Activated CD4-positive, alpha-beta memory T cell treated with anti-CD3 and anti-CD28 coated beads, Interleukin-2, amount 10 ng/mL, durations not matched to agents 7 days and 5 days (primary cell): ENCODE measurements at regions not wholly inside any gene's neighbourhood (a gene's known extent, or its start where the extent isn't known, plus 50 kb on each side); places are given as distances from the start of the nearest gene placed in this dataset.

Experiments
- CTCF ChIA-PET: fragments of 350-600 bp; sonication (Branson Sonifier 250); formaldehyde crosslinking; loops from one replicate; lab custom pipeline; 2021; ENCODE audit warnings: antibody characterized with exemption, inconsistent platforms; lab: Charles Lee
- POLR2A ChIA-PET: fragments of 350-600 bp; sonication (Branson Sonifier 250); formaldehyde crosslinking; loops from one replicate; lab custom pipeline; 2021; ENCODE audit warnings: antibody characterized with exemption; lab: Charles Lee
- DNase-seq: peaks from one replicate; pipeline ENCODE4 v3.0.0-alpha.2; 2020
- H3K27ac Mint-ChIP-seq: one replicate; pipeline ENCODE4 v1.8.0; 2021; ENCODE audit warnings: mild to moderate bottlenecking, mixed read lengths
- H3K27me3 Mint-ChIP-seq: one replicate; pipeline ENCODE4 v1.8.0; 2021; ENCODE audit warnings: mixed read lengths
- H3K36me3 Mint-ChIP-seq: one replicate; pipeline ENCODE4 v1.8.0; 2021; ENCODE audit warnings: low read depth, mixed read lengths
- H3K4me1 Mint-ChIP-seq: one replicate; pipeline ENCODE4 v1.8.0; 2021; ENCODE audit warnings: mixed read lengths
- H3K4me3 Mint-ChIP-seq: one replicate; pipeline ENCODE4 v1.8.0; 2021; ENCODE audit warnings: mild to moderate bottlenecking, mixed read lengths
- H3K9me3 Mint-ChIP-seq: one replicate; pipeline ENCODE4 v1.8.0; 2021; ENCODE audit warnings: mixed read lengths

DNA sequence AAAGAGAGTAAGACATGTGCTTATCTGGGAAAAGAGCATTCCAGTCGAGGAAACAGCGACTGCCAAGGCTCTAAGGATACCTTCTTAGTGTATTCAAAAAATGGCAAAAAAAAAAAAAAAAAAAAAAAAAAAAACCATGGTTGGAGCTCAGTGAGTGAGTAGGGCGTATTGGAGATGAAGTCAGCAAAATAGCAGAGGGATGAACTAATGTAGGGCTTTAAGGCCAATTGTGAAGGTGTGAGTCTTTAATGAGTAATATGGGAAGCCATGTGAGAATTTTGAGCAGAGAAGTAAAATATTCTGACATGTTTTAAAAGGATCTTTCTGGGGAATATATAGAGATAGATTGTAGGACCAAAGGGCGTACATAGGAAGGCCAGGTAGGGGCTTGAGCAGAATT, 498.6 kb upstream of the ISX start:
- CTCF ChIA-PET, result no interaction called here
- no peak overlapping the region for H3K4me3 Mint-ChIP-seq
- no peaks in the 10 kb centered on the region for H3K4me1 Mint-ChIP-seq
- peaks cover 15% of the 10 kb centered on the region for H3K9me3 Mint-ChIP-seq
- no peaks in the 10 kb centered on the region for H3K27me3 Mint-ChIP-seq
- H3K36me3 Mint-ChIP-seq, result no peaks in the 10 kb centered on the region
- POLR2A ChIA-PET, result no interaction called here
- H3K27ac Mint-ChIP-seq, result no peak overlapping the region
- DNase-seq, result no peak

DNA sequence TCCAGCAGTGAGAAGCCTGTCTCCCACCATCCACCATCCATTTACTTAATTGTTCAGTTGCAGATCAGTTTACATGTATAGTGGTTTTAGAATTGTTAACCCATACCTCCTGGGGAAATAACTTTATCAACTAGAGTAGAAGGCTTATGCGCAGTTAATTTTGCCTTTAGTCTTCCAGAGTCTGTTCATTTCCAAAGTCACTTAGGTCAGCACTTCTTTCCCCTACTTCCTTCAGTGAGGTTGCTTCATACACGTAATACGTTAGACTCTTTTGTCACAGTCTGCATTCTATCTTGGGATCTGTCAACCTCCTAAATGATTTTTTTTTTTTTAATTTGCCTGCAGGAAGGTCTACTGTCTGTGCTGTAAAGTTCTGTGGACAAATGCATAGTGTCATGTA, 495.6 kb upstream of the ISX start:
- no peak for DNase-seq
- CTCF ChIA-PET, result no interaction called here
- POLR2A ChIA-PET, result no interaction called here
- Mint-ChIP-seq H3K27ac (no peak overlapping the region), H3K4me3 (no peak overlapping the region), H3K36me3 (no peaks in the 10 kb centered on the region), H3K27me3 (no peaks in the 10 kb centered on the region), H3K4me1 (no peaks in the 10 kb centered on the region), H3K9me3 (peaks cover 6% of the 10 kb centered on the region)

DNA sequence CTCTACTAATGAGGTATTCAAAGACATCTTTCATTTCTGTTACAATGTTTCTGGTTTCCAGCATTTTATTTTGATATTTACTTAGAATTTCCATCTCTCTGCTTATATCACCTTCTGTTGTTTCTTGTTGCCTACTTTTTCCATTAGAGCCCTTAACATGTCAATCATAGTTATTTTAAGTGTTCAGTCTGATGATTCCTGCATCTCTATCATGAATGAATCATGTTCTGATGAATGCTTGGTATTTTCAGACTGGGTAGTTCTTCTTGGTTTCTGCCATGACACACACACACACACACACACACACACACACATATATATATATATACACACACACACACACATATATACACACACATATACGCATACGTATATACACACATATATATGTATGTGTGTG, 486.4 kb upstream of the ISX start:
- no peak for DNase-seq
- Mint-ChIP-seq H3K4me1 (no peaks in the 10 kb centered on the region), H3K27ac (no peak overlapping the region), H3K9me3 (peaks cover 5% of the 10 kb centered on the region), H3K27me3 (no peaks in the 10 kb centered on the region), H3K36me3 (no peaks in the 10 kb centered on the region), H3K4me3 (no peak overlapping the region)
- POLR2A ChIA-PET, result no interaction called here
- CTCF ChIA-PET, result no interaction called here

DNA sequence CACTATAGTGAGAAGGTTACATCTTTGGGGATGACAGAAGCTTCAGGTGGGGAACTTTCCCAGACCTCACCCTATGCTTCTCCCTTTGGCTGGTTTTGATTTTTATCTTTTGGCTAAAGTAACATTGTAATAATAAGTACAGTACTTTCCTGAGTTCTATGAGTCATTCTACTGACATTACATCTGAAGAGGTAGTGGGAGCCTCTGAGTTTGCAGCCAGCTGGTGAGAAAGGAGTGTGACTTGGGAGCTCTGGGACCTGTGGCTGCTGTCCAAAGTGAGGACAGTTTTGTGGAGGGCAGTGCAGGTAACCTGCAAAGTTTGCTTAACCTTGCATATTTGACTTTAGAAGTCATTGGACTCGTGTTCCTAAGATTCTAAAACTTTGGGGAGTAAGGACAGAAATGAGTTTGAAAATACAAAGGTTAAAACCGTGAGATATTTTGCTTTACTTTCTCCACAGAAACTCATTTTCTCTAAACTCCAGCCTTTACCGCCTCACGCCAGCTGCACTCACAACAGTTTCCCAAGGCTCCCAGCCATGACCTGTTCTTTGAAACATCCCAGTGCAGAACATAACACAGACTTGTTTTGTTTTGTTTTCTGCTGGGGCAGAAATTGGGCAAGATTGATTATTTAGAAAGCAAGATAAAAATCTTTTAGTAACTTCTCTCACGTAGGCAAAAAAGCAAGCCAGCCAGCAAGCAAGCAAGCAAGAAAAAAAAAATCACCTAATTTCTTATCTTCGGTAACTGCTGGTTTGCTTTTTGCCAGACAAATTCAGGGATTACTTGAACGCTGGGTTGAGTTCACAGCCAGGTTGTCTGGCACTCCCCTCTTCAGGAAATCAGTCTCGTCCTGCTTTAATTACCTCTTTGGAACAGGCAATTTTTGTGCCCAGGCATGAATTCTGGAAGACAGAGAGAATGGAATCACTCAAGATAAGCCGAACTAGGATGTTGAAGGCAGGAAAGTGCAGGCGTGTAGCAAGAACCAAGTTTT, 478.3 kb upstream of the ISX start:
- H3K27me3 Mint-ChIP-seq, result no peaks in the 10 kb centered on the region
- peaks cover 12% of the 10 kb centered on the region for H3K9me3 Mint-ChIP-seq
- H3K4me1 Mint-ChIP-seq, result no peaks in the 10 kb centered on the region
- no peaks in the 10 kb centered on the region for H3K36me3 Mint-ChIP-seq
- no peak for DNase-seq
- no peak overlapping the region for H3K4me3 Mint-ChIP-seq
- ChIA-PET CTCF (no interaction called here), POLR2A (no interaction called here)
- H3K27ac Mint-ChIP-seq, result no peak overlapping the region

DNA sequence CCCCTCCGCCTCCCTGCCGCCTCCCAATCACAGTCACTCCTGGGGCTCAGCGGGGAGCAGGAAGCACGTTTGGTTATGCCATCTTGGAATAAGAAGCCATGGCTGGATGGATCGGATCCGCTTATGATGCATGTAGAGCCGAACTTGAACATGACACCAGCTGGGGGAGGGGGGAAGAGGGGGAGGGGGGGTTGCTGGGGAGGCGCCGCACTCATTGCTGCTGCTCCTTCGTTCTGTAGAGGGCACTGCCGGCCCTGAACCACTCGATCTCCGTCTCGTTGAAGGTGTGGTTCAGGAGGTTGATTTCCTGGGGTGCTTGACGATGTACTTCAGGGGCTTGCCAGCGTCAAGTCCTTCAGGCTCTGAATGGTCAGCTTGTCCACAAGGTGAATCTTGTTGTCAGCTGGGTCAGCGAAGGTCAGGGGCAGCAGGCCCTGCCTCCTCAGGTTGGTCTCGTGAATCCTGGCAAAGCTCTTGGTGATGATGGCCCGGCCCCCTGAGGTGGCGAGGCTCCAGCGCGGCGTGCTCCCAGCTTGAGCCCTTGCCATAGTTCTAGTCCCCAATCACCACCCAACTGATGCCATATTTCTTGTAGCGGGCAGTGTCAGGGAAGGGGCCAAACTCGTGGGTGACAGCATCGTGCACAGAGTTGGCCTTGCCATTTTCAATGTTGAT, 476.9 kb upstream of the ISX start:
- H3K4me3 Mint-ChIP-seq, result no peak overlapping the region
- ChIA-PET POLR2A (no interaction called here), CTCF (no interaction called here)
- H3K27me3 Mint-ChIP-seq, result no peaks in the 10 kb centered on the region
- no peaks in the 10 kb centered on the region for H3K4me1 Mint-ChIP-seq
- H3K36me3 Mint-ChIP-seq, result no peaks in the 10 kb centered on the region
- no peak for DNase-seq
- no peak overlapping the region for H3K27ac Mint-ChIP-seq
- peaks cover 14% of the 10 kb centered on the region for H3K9me3 Mint-ChIP-seq

DNA sequence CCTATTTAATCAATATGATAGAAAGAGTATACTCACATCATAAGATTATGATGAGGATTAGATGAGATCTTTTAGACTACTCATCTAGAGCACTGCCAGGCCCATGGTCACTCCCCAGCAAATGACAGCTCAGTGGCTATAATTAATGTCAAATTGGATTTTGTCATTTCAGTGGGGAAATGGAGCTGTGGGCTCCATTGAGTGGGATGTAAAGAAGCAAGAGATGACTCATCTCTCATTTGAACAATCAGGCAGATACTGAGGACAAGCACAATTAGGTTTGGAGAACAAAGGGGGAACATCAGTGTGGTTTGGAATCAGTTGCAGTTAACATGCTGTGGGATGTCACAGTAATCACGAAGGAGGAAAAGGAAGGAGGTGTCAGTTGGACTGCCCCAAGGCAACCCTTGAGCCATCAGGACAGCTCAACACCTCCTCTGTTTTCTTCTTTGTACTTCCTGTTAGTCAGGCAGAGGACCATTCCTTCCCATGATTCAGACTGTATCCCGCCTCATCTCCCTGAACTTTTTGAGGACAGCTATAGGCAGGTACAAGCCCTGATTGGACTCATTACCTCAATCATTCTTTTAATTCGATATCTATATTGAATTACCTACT, 473.7 kb upstream of the ISX start:
- no peak overlapping the region for H3K27ac Mint-ChIP-seq
- no peak overlapping the region for H3K4me3 Mint-ChIP-seq
- no peaks in the 10 kb centered on the region for H3K27me3 Mint-ChIP-seq
- H3K36me3 Mint-ChIP-seq, result no peaks in the 10 kb centered on the region
- ChIA-PET POLR2A (no interaction called here), CTCF (interaction anchor here (0.5 kb wide), 1 partner anchor 1585 kb away, joined by 3 read pairs; no protein-coding TSS in a partner anchor)
- peaks cover 19% of the 10 kb centered on the region for H3K9me3 Mint-ChIP-seq
- no peaks in the 10 kb centered on the region for H3K4me1 Mint-ChIP-seq
- DNase-seq, result no peak

DNA sequence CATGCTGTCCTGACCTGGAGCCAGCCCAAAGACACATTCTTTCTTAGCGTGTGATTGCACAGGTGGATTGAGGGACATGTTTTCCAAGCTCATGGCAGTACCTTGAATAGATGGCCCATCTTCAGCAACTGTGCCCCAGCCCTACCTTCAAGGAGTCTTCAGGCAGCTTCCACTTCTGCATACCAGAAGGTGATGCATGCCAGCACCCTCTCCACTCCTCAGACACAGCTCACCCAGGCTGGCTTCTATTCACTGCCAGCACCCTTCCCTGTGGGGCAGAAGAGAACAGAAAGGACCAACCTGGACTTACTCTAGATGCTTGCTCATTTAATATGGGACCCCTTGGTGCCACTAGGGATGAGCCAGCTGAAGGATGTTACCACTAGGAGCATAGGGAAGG, 466.4 kb upstream of the ISX start:
- H3K27me3 Mint-ChIP-seq, result no peaks in the 10 kb centered on the region
- no peaks in the 10 kb centered on the region for H3K4me1 Mint-ChIP-seq
- no peak overlapping the region for H3K4me3 Mint-ChIP-seq
- H3K9me3 Mint-ChIP-seq, result peaks cover 4% of the 10 kb centered on the region
- ChIA-PET CTCF (no interaction called here), POLR2A (no interaction called here)
- H3K36me3 Mint-ChIP-seq, result no peaks in the 10 kb centered on the region
- H3K27ac Mint-ChIP-seq, result no peak overlapping the region
- DNase-seq, result no peak

DNA sequence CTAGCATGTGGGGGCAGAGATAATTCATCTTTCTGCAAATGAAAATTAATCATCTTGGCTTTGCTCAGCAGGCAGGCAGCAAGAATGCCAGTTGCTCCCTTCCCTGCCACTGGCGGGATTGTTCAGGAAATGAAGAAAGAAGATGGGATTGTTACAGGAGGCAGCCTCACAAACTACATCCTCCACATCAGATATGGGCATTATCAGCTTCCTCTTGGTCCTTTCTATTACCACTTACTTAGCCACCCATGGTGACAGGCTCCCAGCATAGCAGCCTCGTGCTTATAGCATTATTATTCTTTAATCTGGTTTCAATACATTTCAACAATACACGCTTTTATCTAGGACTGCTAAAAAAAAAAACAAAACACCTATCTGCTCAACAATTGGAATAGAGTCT, 461.6 kb upstream of the ISX start:
- H3K9me3 Mint-ChIP-seq, result peaks cover 3% of the 10 kb centered on the region
- CTCF ChIA-PET, result no interaction called here
- no peak for DNase-seq
- H3K27me3 Mint-ChIP-seq, result no peaks in the 10 kb centered on the region
- H3K4me3 Mint-ChIP-seq, result no peak overlapping the region
- no peak overlapping the region for H3K27ac Mint-ChIP-seq
- POLR2A ChIA-PET, result no interaction called here
- H3K4me1 Mint-ChIP-seq, result no peaks in the 10 kb centered on the region
- H3K36me3 Mint-ChIP-seq, result no peaks in the 10 kb centered on the region

DNA sequence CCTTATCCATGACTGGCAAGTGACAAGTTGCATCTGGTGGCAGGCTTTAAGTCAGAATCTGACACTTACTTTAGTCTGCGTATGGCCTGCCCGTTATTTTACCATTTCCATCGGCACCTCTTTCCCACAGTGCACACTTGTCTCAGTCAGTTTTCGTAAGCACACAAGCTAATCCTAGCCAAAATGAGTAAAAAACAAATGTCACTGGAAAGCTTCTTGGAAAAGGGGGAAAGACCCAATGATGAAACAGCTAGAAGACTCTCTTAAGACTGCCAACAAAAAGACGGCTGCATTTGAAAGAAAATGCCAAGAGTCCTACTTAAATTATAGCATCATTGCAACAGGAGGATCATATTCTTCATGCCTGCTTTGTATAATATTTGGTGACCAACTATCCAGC, 457.9 kb upstream of the ISX start:
- Mint-ChIP-seq H3K4me3 (no peak overlapping the region), H3K4me1 (no peaks in the 10 kb centered on the region), H3K27me3 (no peaks in the 10 kb centered on the region), H3K9me3 (peaks cover 5% of the 10 kb centered on the region), H3K27ac (no peak overlapping the region), H3K36me3 (no peaks in the 10 kb centered on the region)
- ChIA-PET POLR2A (no interaction called here), CTCF (no interaction called here)
- DNase-seq, result no peak

DNA sequence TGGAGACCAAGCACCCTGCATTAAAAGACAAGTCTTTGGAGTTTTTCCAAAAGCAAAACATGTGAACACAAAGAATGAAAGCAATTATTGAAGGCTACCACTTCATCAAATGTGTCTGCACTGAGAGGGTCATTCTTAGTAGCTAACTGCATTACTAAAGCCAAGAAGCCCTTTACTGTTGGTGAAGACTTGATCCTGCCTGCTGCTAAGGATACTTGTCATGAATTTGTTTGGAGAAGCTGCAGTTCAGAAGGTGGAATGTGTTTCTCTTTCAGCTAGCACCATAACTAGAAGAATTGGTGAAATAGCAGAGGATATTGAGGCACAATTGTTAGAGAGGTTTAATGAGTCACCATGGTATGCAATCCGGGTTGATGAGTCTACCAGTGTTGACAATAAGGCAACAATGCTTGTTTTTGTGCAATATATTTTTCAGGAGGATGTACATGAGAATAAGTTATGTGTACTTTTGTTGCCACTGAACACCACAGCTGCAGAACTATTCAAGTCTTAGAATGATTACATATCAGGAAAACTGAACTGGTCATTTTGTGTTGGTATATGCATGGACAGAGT, 457.3 kb upstream of the ISX start:
- H3K4me3 Mint-ChIP-seq, result no peak overlapping the region
- CTCF ChIA-PET, result no interaction called here

DNA sequence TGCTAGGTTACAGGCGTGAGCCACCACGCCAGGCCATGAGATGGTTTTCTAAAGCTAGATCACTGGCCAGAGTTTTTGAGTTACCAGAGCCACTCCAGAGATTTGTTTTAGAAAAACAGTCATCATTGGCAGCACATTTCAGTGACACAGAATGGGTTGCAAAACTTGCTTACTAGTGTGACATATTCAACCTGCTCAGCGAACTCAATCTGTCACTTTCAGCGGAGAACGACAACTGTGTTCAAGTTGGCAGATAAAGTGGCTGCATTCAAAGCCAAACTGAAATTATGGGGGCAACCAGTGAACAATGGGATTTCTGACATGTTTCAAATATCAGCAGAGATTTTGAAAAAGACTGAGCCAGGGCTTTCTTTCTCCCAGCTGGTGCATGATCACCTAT, 456.3 kb upstream of the ISX start:
- H3K27ac Mint-ChIP-seq, result no peak overlapping the region
- POLR2A ChIA-PET, result no interaction called here

More for the DNA sequence above, 457.3 kb upstream of the ISX start:
- H3K27me3 Mint-ChIP-seq, result no peaks in the 10 kb centered on the region
- DNase-seq, result no peak
- peaks cover 5% of the 10 kb centered on the region for H3K9me3 Mint-ChIP-seq
- H3K36me3 Mint-ChIP-seq, result no peaks in the 10 kb centered on the region
- POLR2A ChIA-PET, result no interaction called here
- no peaks in the 10 kb centered on the region for H3K4me1 Mint-ChIP-seq
- H3K27ac Mint-ChIP-seq, result no peak overlapping the region

DNA sequence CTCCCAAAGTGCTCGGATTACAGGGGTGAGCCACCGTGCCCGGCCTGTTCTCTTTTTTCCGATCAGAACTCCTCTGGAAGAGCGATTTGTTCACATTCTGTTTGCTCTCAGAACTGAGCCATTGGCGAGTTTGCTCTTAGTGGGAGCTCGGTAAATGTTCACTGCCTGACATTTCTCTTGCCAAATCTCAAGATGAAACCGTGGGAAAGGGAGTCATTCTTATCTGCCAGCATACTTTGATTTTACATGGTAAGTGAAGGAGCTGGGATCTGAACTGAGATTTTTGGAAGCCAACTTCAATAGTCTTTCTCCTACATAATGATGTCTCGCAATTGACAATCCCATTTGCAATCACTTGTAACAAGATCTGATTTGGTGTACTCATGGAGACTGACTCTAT, 445.8 kb upstream of the ISX start:
- POLR2A ChIA-PET, result no interaction called here
- CTCF ChIA-PET, result no interaction called here
- DNase-seq, result no peak
- no peak overlapping the region for H3K27ac Mint-ChIP-seq
- no peaks in the 10 kb centered on the region for H3K4me1 Mint-ChIP-seq
- peaks cover 13% of the 10 kb centered on the region for H3K9me3 Mint-ChIP-seq
- H3K36me3 Mint-ChIP-seq, result no peaks in the 10 kb centered on the region
- no peaks in the 10 kb centered on the region for H3K27me3 Mint-ChIP-seq
- no peak overlapping the region for H3K4me3 Mint-ChIP-seq

More for the DNA sequence above, 456.3 kb upstream of the ISX start:
- no peak for DNase-seq
- H3K4me3 Mint-ChIP-seq, result no peak overlapping the region
- CTCF ChIA-PET, result no interaction called here
- H3K9me3 Mint-ChIP-seq, result peaks cover 8% of the 10 kb centered on the region
- H3K4me1 Mint-ChIP-seq, result no peaks in the 10 kb centered on the region
- no peaks in the 10 kb centered on the region for H3K36me3 Mint-ChIP-seq
- no peaks in the 10 kb centered on the region for H3K27me3 Mint-ChIP-seq

DNA sequence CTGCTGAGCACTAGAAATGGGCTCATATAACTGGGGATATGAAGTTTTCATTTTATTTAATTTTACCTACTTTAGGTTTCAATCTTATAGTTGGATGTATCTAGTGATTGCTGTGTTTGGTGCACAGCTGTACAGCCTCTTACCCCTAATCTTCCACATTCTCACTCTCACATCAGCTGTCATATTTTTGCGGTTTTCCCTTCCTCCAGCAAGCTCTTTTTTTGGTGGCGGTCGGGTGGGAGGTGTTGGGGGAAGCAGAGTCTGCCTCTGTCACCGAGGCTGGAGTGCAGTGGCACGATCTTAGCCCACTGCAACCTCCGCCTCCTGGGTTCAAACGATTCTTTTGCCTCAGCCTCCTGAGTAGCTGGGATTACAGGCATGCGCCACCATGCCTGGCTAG, 445.1 kb upstream of the ISX start:
- ChIA-PET POLR2A (no interaction called here), CTCF (no interaction called here)
- no peak for DNase-seq
- Mint-ChIP-seq H3K9me3 (peaks cover 13% of the 10 kb centered on the region), H3K4me1 (no peaks in the 10 kb centered on the region), H3K4me3 (no peak overlapping the region), H3K27ac (no peak overlapping the region), H3K27me3 (no peaks in the 10 kb centered on the region), H3K36me3 (no peaks in the 10 kb centered on the region)
